Keratinocyte (primary cell): ENCODE measurements at regions not wholly inside any gene's neighbourhood (a gene's known extent, or its start where the extent isn't known, plus 50 kb on each side); places are given as distances from the start of the nearest gene placed in this dataset.

Experiments
- DNase-seq: peaks from one replicate; pipeline ENCODE4 v3.0.0-alpha.2; 2011; ENCODE audit warnings: low read depth, missing footprints, low spot score
- FAIRE-seq: peaks from 2 replicates; lab custom pipeline; 2011; peaks lifted over from hg19 to GRCh38; lab: Jason Lieb, UNC
- H2AFZ ChIP-seq: 2 replicates; pipeline ENCODE4 v1.6.0; 2012; ENCODE audit warnings: low read length, control low read depth, inconsistent platforms; ENCODE audit not compliant: control insufficient read depth
- H3K27ac ChIP-seq: 2 replicates; pipeline ENCODE4 v1.5.1; 2011; ENCODE audit warnings: low read length; ENCODE audit not compliant: control insufficient read depth, insufficient read depth
- H3K27me3 ChIP-seq: 3 replicates; pipeline ENCODE4 v1.6.0; 2011; ENCODE audit warnings: low read length; ENCODE audit not compliant: control insufficient read depth, insufficient read depth; ENCODE audit errors: extremely low read depth
- H3K36me3 ChIP-seq, 2 experiments: 2 replicates in 1 of 2; 3 replicates in 1 of 2; pipeline ENCODE4 v1.5.1; 2011; ENCODE audit warnings: low read length in 2 of 2, mild to moderate bottlenecking in 1 of 2; ENCODE audit not compliant: control insufficient read depth in 2 of 2, insufficient read depth in 2 of 2; ENCODE audit errors: extremely low read depth in 1 of 2
- H3K4me1 ChIP-seq: 3 replicates; pipeline ENCODE4 v1.5.1; 2011; ENCODE audit warnings: low read length; ENCODE audit not compliant: control insufficient read depth, insufficient read depth; ENCODE audit errors: extremely low read depth
- H3K4me2 ChIP-seq: 3 replicates; pipeline ENCODE4 v1.6.0; 2011; ENCODE audit warnings: low read depth, low read length; ENCODE audit not compliant: control insufficient read depth, insufficient read depth; ENCODE audit errors: extremely low read depth
- H3K4me3 ChIP-seq, 3 experiments: fragments of 200-600 bp in 1 of 3; sonication (generic) in 1 of 3; 2 replicates in 2 of 3; 3 replicates in 1 of 3; pipeline ENCODE4 v1.5.1; 2011 to 2016; ENCODE audit warnings: low read length in 3 of 3, mild to moderate bottlenecking in 3 of 3, control low read depth in 2 of 3, inconsistent platforms in 1 of 3, low read depth in 1 of 3, mixed read lengths in 1 of 3, mixed run types in 1 of 3, moderate library complexity in 1 of 3; ENCODE audit not compliant: control insufficient read depth in 2 of 3, insufficient read depth in 2 of 3; ENCODE audit errors: extremely low read depth in 1 of 3
- H3K79me2 ChIP-seq: 2 replicates; pipeline ENCODE4 v1.6.0; 2012; ENCODE audit warnings: low read length; ENCODE audit not compliant: control insufficient read depth, insufficient read depth
- H3K9ac ChIP-seq: 3 replicates; pipeline ENCODE4 v1.6.0; 2011; ENCODE audit warnings: low read length; ENCODE audit not compliant: control insufficient read depth, insufficient read depth; ENCODE audit errors: extremely low read depth
- H3K9me1 ChIP-seq: 3 replicates; pipeline ENCODE4 v1.6.0; 2011; ENCODE audit warnings: low read length; ENCODE audit not compliant: control insufficient read depth, insufficient read depth; ENCODE audit errors: extremely low read depth
- H3K9me3 ChIP-seq: 2 replicates; pipeline ENCODE4 v1.5.1; 2012; ENCODE audit warnings: low read depth, low read length; ENCODE audit not compliant: control insufficient read depth
- H4K20me1 ChIP-seq: 3 replicates; pipeline ENCODE4 v1.6.0; 2011; ENCODE audit warnings: low read length; ENCODE audit not compliant: control insufficient read depth, insufficient read depth; ENCODE audit errors: extremely low read depth
- CTCF ChIP-seq, 3 experiments: IDR thresholded peaks in 1 of 3; conservative IDR thresholded peaks in 1 of 3; optimal IDR thresholded peaks in 1 of 3; 2 replicates in 2 of 3; 3 replicates in 1 of 3; pipeline versions ENCODE3 to v1.5.1; 2011; ENCODE audit warnings: low read length in 3 of 3, mild to moderate bottlenecking in 3 of 3, moderate library complexity in 2 of 3, control low read depth in 1 of 3, inconsistent platforms in 1 of 3; ENCODE audit not compliant: insufficient read depth in 2 of 3; ENCODE audit errors: extremely low read depth in 1 of 3
- EZH2 ChIP-seq: IDR thresholded peaks from one replicate; pipeline ENCODE4 v1.6.1; 2012; ENCODE audit warnings: inconsistent platforms, mild to moderate bottlenecking, low read length, moderate library complexity
- dilution Hi-C: fragments of 300-500 bp; cut with MboI; formaldehyde crosslinking; loops from one replicate; pipeline ENCODE4 v1.7.0; 2020; ENCODE audit warnings: low sequenced_read_pairs; ENCODE audit not compliant: extremely low pct_ligation_motif_present

DNA sequence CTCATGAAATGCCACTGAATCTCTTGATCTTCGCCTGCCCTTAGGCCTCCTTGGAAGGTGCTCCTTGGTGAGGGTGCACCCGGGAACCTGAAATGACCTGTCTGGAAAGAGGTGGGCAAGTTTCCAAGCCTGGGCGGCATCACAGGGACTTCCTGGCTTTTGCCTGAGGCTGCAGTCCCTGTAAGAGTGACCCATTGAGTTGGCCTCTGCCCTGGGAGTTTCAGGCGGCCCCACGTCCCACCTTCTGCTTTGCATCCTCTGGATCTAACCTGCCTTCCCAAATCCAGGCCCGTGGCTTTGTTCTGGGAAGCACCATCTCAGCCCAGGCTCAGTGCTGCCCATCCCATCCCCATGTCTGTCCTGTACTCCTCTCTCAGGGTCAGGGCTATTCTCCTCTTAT is 356.4 kb downstream of the RPS24 start:
- FAIRE-seq (no peak), DNase-seq (no peak)
- Histone ChIP-seq H3K9me3 (no peaks in the 10 kb centered on the region), H3K9ac (no peak overlapping the region), H3K27me3 (no peaks in the 10 kb centered on the region), H3K36me3 (no peaks in the 10 kb centered on the region), H3K9me1 (no peaks in the 10 kb centered on the region), H4K20me1 (no peaks in the 10 kb centered on the region), H3K4me2 (no peak overlapping the region), H3K4me3 (no peak overlapping the region), H3K4me1 (no peaks in the 10 kb centered on the region), H3K79me2 (no peaks in the 10 kb centered on the region), H3K27ac (no peak overlapping the region), H2AFZ (no peak overlapping the region)
- dilution Hi-C loops, result no loop called here
- TF ChIP-seq CTCF (optimal IDR thresholded peaks at IDR 0.05 in 1 of 3, IDR thresholded peaks at IDR 0.05 in 1 of 3, conservative IDR thresholded peaks at IDR 0.05 in 1 of 3; ENCODE audit: extremely low read depth in 1 of 3, insufficient read depth in 2 of 3, low read length in 3 of 3) (no peak), EZH2 (no peak)

DNA sequence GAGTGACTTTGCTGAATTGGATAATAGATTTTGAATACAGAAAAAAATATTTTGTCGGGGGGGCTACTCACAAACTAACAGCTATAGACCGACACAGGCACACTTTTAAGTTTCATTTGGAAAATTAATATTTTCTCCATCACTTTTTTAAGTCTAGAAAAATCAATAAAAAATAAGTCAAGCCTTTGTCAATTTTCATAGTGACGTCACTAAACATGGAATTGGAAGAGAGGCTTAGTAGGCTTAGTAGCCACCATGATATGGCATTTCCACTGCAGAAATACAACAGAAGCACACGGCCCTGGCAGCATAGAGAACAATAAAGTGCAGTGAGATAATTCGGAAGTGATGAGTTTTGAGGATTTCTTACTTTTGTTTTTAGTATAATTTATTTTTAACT is 357.2 kb downstream of the RPS24 start:
- Histone ChIP-seq H3K36me3 (no peaks in the 10 kb centered on the region), H3K27ac (no peak overlapping the region), H3K4me2 (no peak overlapping the region), H3K9ac (no peak overlapping the region), H2AFZ (no peak overlapping the region), H3K9me3 (no peaks in the 10 kb centered on the region), H3K27me3 (no peaks in the 10 kb centered on the region), H3K9me1 (no peaks in the 10 kb centered on the region), H3K4me1 (no peaks in the 10 kb centered on the region), H3K79me2 (no peaks in the 10 kb centered on the region), H4K20me1 (no peaks in the 10 kb centered on the region), H3K4me3 (no peak overlapping the region)
- TF ChIP-seq CTCF (optimal IDR thresholded peaks at IDR 0.05 in 1 of 3, IDR thresholded peaks at IDR 0.05 in 1 of 3, conservative IDR thresholded peaks at IDR 0.05 in 1 of 3; ENCODE audit: extremely low read depth in 1 of 3, insufficient read depth in 2 of 3, low read length in 3 of 3) (no peak), EZH2 (no peak)
- no peak for DNase-seq
- dilution Hi-C loops, result no loop called here
- no peak for FAIRE-seq
